GM18870 (cell line): ENCODE measurements at regions not wholly inside any gene's neighbourhood (a gene's known extent, or its start where the extent isn't known, plus 50 kb on each side); places are given as distances from the start of the nearest gene placed in this dataset.

Experiments
- ATAC-seq: cut with Tn5 transposase; IDR thresholded peaks from one replicate; pipeline ENCODE4 v1.9.1; 2021; ENCODE audit warnings: moderate library complexity; ENCODE audit not compliant: unreplicated experiment

DNA sequence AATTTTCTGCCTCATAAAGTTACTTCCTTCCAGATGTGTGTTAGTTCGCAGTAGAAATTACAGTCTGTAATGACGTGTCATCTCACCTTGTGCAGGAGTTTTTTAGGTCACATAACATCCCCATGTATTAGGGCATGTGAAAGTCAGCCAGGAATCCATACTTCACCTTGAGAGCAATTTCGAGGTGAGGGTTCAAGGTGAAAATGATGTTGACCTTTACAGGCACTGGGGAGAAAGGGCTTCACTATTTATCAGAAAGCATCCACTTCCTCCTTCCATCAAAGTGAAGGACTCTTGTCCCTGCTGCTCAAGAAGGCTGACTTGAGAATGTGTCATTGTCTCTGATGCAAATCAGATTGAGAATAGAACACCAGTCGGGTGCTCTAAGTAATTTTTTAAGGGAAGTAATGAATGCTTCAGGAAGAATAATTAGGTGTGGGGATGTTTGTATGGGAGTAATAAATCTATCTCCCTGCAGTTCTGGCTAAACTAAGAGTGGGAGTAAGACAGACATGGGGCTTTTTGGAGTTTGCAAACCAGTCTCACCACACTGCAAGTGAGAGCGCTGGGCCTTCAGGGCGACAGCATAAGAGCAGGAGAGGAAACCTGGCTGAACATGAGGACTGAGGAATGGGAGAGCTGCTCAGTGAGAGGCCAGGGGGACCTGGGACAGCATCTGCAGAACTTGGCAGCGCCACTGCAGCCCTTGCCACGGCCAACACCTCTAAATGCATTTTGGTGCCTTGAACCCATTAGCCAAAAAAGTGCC lies 85.9 kb upstream of the IL12A start:
- peak; percentile 59 for ATAC-seq

DNA sequence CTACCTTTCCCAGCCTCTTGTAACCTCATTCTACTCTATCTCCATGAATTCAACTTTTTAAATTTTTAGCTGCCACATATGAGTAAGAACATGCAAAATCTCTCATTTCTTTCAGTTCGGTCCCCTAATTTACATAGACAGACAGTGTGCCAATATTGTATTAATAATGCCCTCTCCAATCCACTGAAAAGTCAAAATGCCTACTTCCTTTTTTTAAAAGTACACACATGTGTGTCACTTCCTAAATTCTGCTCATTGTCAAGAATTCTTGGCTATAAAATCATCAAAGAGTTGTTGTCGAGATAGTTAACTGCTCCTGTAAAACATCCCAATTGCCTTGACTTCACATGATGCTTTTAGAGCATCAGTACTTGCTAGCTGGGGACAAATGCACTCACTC lies 84.2 kb upstream of the IL12A start:
- peak; percentile 42 for ATAC-seq

DNA sequence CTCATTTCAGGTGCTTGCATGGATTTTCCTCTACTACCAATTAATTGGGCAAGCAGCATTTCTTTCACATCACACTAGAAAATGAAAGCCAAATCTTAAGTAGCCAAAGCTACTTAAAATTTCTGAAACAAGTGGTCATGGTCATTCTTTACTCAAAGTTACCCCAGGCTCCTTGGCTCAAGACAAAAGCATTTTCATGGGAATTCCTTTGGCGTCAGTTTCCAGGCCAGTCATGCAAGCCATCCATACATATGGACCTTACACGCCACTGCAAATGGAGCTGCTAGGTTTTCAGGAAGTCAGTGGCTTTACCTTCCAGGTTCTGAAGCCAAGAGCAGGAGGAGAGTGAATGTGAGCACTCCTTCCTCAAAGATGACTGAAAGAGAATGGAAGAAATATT lies 83.7 kb upstream of the IL12A start:
- no peak for ATAC-seq

DNA sequence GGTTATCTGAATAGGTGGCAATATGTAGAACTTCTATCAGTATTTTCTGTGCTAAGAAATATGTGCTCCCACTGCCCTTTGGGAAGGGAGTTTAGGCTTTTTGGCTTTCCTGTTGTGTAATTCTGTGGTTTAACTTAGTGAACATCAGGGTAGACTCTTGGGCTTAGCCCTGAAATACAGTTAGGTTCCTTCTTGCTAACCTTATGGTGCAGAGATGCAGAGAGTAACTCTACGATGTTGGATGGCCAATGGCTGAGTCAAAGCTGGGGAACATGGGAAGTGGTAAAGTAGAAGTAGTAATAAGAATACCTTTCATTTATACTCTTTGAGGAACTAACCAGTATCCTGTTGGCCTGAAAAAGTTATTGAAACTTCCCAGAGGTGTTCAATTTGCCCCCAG lies 80.8 kb upstream of the IL12A start:
- ATAC-seq, result no peak

- peak; percentile 74 for ATAC-seq
Observed at GRCh38 chr3:159910991-159911663, 77.5 kb upstream of the IL12A start.

DNA sequence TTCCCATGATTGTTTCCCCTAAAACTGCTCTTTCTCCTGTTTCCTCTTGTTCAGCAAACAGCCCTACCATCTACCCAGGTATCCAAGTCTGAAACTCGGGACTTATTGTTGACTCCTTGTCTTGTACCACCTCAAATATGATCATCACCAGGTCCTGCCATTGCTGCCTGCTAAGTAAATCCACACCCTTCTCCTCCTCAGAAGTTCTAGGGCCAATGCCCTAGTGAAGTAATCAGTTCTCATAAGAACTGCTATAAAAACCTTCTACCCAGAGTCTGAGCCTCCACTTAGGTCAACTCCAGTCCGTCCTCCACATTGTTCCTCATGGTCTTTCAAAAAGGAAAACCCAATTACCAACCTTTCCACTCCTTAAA lies 77.0 kb upstream of the IL12A start:
- ATAC-seq, result no peak

DNA sequence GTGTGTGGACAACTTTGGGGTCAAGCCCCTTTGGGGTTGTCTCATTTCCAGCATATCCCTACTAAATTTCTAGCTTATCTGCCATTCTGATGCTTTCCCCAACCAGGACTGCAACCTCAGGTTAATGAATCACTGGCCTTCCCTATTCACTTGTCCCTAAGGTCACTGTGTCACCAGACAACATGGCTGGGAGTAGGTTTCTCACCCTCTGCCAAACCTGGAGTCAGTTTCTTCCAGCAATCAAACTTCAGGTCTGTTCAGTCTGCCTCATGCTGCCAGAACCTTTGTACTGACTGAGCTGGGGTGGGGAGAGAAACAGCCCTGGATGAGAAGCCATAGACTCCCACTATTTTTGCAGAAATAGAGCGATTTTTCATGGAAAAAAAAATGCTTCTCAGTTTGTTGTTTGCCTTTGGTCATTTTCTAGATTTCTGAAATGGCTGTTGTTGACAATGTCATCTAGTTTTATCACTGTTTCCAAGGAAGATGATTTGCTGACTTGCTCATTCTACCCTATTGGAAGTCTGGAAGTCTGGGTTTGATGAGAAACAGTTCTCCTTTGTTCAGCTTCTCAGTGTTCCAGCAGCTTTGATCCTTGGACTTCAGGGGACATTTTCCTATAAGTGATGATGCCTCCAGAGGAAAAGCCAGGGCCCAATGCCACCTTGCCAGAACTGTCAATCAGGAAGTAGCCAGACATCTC lies 74.8 kb upstream of the IL12A start:
- no peak for ATAC-seq

GRCh38 chr3:159914426-159914825 lies 74.2 kb upstream of the IL12A start:
- no peak for ATAC-seq

DNA sequence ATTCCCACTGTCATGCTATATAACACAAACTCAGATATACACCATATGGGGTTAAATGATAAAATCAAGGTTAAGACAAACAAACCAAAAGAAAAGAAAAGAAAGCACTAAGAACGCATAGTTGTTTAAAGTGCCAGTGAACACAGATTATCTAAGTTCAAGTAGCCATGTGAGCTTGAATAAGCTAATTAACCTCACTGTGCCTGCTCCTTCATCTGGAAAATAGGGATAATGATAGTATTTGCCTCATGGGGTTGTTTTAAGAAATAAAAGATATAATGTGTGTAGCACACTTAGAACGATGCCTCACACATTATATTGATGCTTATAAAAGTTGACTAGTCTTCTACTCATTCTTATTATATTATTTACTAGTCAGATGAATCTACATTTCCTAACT lies 72.6 kb upstream of the IL12A start:
- ATAC-seq, result no peak

DNA sequence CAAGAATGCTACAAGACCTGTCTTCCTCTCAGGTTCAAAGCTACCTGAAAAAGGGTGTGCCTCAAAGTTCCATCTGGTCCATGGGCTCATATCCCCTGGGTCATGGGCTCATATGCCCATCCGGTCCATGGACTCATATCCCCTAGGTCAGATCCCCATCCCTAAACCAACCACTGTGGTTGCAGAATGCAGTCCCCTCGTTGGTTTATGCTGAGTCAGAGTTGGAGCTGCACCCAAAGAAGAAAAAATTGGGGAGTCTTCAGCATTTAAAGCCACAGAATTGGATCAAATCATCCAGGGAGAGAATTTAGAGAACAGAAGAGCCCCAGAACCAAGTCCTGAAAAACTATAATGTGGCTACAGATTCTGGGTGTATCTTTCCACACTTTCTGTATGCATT lies 71.5 kb upstream of the IL12A start:
- no peak for ATAC-seq

DNA sequence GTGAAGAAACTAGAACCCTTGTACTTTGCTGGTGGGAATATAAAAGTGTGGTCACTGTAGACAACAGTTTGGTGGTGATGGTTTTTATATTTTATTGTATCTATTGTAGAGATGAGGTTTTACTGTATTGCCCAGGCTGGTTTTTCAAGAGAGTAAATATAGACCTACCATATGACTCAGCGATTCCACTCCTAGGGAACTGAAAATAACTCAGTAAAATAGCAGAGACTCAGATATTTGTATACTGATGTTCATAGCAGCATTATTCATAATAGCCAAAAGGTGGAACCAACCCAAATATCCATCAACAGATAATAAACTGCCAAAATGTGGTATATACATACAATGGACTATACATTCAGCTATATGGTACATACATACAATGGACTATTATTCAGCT lies 68.8 kb upstream of the IL12A start:
- peak; percentile 88 for ATAC-seq

DNA sequence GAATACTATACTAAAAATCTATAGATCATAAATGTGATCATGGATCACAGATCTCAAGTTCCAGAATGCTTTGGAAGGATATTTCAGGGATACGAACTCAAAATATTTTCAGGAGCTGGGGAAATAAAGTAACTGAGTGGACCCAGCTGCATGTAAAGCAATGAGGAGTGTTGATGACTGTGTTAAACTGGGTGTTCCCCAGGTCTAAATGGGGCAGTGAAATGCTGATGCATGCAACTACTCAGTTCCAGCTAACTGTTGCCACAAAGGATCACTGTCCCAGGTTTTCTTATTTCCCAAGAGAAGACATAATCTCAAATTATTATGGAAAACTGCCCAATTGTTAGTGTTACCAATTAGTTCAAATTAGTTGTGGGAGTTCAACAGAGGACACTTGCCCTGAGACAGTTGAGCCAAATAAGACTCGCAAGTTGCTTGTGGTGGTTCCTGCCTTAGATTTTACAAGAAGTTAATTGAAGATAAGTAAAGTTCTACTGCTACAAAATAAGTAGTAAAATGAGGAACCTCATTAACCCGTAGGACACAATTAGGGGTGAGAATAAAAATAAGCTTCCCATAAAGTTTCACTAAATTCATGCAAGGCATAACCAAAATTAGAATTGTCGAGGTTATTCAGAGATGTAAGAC lies 66.3 kb upstream of the IL12A start:
- ATAC-seq, result no peak

GRCh38 chr3:159922861-159923312 lies 65.7 kb upstream of the IL12A start:
- peak; percentile 91 for ATAC-seq

DNA sequence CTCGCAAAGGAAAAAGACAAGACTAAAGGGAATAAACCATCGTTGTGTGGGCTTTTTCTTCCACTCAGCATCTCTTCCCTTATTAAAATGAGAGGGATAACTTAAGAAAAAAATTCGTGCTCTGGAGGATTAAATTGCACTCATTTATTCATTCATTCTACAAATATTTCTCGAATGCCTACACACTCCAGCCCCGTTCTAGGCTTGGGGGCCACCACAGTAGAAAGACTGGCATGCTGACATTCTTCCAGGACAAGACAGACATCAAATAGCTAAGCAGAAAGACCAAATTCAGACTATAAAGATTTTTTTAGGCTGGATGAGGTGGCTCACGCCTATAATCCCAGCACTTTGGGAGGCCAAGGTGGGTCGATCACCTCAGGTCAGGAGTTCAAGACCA lies 65.3 kb upstream of the IL12A start:
- no peak for ATAC-seq

DNA sequence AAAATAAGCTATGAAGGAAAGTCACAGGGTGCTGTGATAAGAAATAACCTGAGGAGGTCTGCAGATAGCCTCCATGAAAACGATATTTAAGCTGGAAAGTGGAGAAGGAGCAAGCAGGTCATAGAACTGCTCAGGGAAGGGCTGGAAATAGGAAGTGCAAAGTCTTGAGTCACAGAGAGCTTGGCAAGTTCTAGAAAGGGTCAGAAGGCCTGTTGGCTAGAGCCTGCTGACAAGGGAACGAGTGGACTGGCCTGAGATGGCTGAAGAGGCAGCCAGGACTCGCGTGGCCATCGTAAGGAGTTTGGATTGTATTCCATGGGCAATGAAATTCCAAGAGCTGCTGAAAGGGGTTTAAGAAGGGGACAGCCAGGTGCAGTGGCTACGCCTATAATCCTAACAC lies 64.7 kb upstream of the IL12A start:
- ATAC-seq, result no peak

GRCh38 chr3:159924411-159924810 lies 64.2 kb upstream of the IL12A start:
- no peak for ATAC-seq

DNA sequence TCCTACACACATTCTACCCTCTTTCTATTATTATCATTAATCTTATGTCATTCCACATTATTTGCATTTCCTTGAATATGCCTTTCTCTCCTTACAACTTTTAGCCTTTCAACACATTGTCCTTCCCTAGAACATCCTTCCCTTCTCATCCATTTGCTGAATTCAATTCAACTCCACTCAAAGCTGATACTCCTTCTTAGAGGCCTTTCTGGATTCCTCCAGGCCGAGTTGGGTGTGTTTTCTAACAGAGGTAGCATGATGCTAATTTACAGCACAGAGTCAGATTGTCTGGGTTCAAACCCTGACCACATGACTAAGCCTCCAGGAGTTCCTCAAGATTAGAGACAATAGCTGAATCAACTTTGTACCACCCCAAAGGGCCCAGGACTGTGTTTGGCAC lies 63.4 kb upstream of the IL12A start:
- ATAC-seq, result no peak

DNA sequence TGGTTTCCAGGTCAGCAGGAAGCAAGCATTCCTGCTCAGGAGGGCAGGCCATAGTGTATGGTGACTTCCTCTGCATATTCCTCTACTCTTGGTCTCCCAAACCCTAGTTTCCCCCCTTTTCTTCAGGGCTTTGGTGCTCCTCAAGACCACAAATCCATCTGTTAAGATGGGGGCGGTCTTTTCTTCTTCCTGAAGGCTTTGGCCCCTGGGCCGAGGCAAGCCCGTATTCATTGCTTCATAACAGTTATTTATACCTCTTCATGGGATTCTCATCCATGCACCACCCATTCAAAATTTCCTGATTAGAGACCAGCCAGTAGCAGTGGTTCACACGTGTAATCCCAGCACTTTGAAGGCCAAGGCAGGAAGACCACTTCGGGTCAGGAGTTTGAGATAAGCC lies 62.1 kb upstream of the IL12A start:
- no peak for ATAC-seq

DNA sequence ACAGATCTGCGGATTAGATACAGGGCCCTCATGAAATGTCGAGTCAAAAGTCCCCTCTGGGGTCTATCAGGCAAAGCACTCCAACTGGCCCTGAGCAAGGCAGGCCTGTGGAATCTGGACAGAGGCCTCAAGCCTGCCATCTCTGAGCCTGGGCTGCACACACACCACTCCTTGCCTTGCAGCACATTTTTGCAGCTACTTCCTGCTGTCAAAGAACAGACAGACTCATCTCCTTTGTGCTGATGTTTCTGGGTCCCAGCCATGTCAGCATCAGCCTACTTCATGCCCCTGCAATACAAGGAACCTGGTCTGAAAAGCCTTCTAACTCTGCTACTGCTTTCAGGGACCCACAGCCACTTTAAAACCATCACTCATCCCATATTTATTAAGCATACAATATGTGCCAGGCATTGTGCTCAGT lies 60.6 kb upstream of the IL12A start:
- no peak for ATAC-seq

DNA sequence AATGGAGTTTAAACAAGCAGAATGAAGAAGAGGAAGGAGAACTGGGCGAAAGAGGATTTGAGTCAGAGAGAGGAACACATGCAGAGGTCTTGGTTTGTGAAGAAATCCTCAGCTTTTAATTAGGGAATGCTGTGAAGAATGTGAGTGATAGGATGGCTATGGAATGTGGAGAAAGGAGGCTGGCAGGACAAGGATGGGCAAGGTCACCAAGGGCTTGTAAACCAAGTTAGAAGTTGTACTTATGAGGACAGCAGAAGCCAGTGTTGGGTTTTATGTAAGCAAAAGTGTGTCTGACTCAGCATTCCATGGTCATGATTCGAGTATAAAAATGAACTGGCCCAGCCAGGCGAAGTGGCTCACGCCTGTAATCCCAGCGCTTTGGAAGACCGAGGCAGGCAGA lies 60.0 kb upstream of the IL12A start:
- ATAC-seq, result no peak
